ENCODE measurements at regions not wholly inside any gene's neighbourhood (a gene's known extent, or its start where the extent isn't known, plus 50 kb on each side); places are given as distances from the start of the nearest gene placed in this dataset.

- peaks cover 2% of the 10 kb centered on the region for H3K79me1 ChIP-seq (ENCODE audit: low read length)
- peak overlapping the region; percentile 28 for H3K27ac ChIP-seq (ENCODE audit: low read depth, low read length)
- no peak overlapping the region for H3K4ac ChIP-seq (ENCODE audit: low read depth, low read length)
- no peak overlapping the region for H4K12ac ChIP-seq (ENCODE audit: low read depth, low read length)
- peaks cover 0 to 4% of the 10 kb centered on the region in 2 experiments for H3K4me1 ChIP-seq (ENCODE audit: control insufficient read depth in 1 of 2, insufficient read depth in 2 of 2, low read length in 2 of 2)
- H2BK5ac ChIP-seq (ENCODE audit: low read depth, low read length, poor library complexity) = no peak overlapping the region
- no peak overlapping the region for H2AK5ac ChIP-seq (ENCODE audit: low read length)
- H3K23ac ChIP-seq (ENCODE audit: low read length) = no peak overlapping the region
- H3K9me3 ChIP-seq (ENCODE audit: insufficient read depth, low read depth, low read length) = peaks cover 2% of the 10 kb centered on the region
- H4K91ac ChIP-seq (ENCODE audit: low read depth, low read length) = no peak overlapping the region
- no peak overlapping the region for H3K14ac ChIP-seq (ENCODE audit: low read length)
- no peak overlapping the region for H3K9ac ChIP-seq (ENCODE audit: low read length)
- H3K18ac ChIP-seq (ENCODE audit: low read length) = no peak overlapping the region
- H2BK12ac ChIP-seq (ENCODE audit: low read length) = no peak overlapping the region
- H4K8ac ChIP-seq (ENCODE audit: low read depth, low read length) = no peak overlapping the region
- H3K27me3 ChIP-seq (ENCODE audit: insufficient read depth, low read length) = no peaks in the 10 kb centered on the region
- H2BK120ac ChIP-seq (ENCODE audit: insufficient read depth, low read length, poor library complexity) = no peak overlapping the region
- H3K4me3 ChIP-seq (ENCODE audit: low read depth, low read length) = no peak overlapping the region
- no peaks in the 10 kb centered on the region for H3K36me3 ChIP-seq (ENCODE audit: control insufficient read depth in 1 of 2, insufficient read depth in 2 of 2, low read length in 2 of 2)
- H3K79me2 ChIP-seq (ENCODE audit: control insufficient read depth, insufficient read depth, low read length, poor library complexity) = no peaks in the 10 kb centered on the region
- no peak overlapping the region for H2AFZ ChIP-seq (ENCODE audit: insufficient read depth, low read length, poor library complexity)
- WGBS (ENCODE audit: extremely low coverage, insufficient coverage, insufficient read length) = no CpG with 5 or more reads among the region's 1 CpG
- H3K4me2 ChIP-seq (ENCODE audit: low read length) = no peak overlapping the region
- peak in 1 of 2 donors; percentile 70 for DNase-seq
Observed at GRCh38 chr7:8322667-8323066, 60.7 kb upstream of the ICA1 start.

GRCh38 chr7:8325067-8325466 is 63.1 kb upstream of the ICA1 start:
- no CpG with 5 or more reads among the region's 1 CpG for whole genome bisulfite sequencing (ENCODE audit: extremely low coverage, insufficient coverage, insufficient read length)
- Histone ChIP-seq H3K9me3 (ENCODE audit: insufficient read depth, low read depth, low read length) (no peaks in the 10 kb centered on the region), H3K79me2 (ENCODE audit: control insufficient read depth, insufficient read depth, low read length, poor library complexity) (no peaks in the 10 kb centered on the region)

DNA sequence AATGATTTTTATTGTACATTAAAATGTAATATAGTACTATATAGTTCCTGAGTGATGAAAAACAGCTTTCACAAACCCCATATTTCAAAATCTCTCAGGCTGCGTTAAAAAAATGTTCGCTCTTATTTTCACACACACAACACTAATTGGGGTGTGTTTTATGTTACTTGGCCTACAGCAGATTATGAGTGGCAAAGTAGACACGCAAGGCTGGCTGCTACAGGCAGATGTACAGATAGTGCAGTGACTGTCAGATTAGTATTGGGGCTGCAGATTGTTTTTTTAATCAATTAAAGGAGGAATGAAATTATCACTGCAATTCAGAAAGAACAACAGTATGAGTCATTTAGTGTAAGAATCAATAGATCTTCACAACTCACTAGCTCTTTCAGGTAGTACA is 65.2 kb upstream of the ICA1 start:
- Histone ChIP-seq H3K4me3 (ENCODE audit: low read depth, low read length) (no peak overlapping the region), H4K12ac (ENCODE audit: low read depth, low read length) (no peak overlapping the region), H3K23ac (ENCODE audit: low read length) (no peak overlapping the region), H3K79me1 (ENCODE audit: low read length) (peaks cover 2% of the 10 kb centered on the region), H2BK12ac (ENCODE audit: low read length) (no peak overlapping the region), H2BK120ac (ENCODE audit: insufficient read depth, low read length, poor library complexity) (no peak overlapping the region), H3K27me3 (ENCODE audit: insufficient read depth, low read length) (no peaks in the 10 kb centered on the region), H3K36me3 (ENCODE audit: control insufficient read depth in 1 of 2, insufficient read depth in 2 of 2, low read length in 2 of 2) (no peaks in the 10 kb centered on the region), H3K9ac (ENCODE audit: low read length) (no peak overlapping the region), H4K8ac (ENCODE audit: low read depth, low read length) (no peak overlapping the region), H3K4me2 (ENCODE audit: low read length) (no peak overlapping the region), H2AFZ (ENCODE audit: insufficient read depth, low read length, poor library complexity) (no peak overlapping the region), H3K14ac (ENCODE audit: low read length) (no peak overlapping the region), H3K4ac (ENCODE audit: low read depth, low read length) (no peak overlapping the region), H2AK5ac (ENCODE audit: low read length) (no peak overlapping the region), H4K91ac (ENCODE audit: low read depth, low read length) (no peak overlapping the region), H3K27ac (ENCODE audit: low read depth, low read length) (no peak overlapping the region), H3K18ac (ENCODE audit: low read length) (no peak overlapping the region), H3K79me2 (ENCODE audit: control insufficient read depth, insufficient read depth, low read length, poor library complexity) (no peaks in the 10 kb centered on the region), H3K4me1 (ENCODE audit: control insufficient read depth in 1 of 2, insufficient read depth in 2 of 2, low read length in 2 of 2) (peaks cover 0 to 4% of the 10 kb centered on the region in 2 experiments), H3K9me3 (ENCODE audit: insufficient read depth, low read depth, low read length) (no peaks in the 10 kb centered on the region), H2BK5ac (ENCODE audit: low read depth, low read length, poor library complexity) (no peak overlapping the region)
- no peak for DNase-seq
- no CpG with 5 or more reads among the region's 3 CpGs for WGBS (ENCODE audit: extremely low coverage, insufficient coverage, insufficient read length)

More at GRCh38 chr7:8325067-8325466, 63.1 kb upstream of the ICA1 start:
- Histone ChIP-seq H3K4me2 (ENCODE audit: low read length) (no peak overlapping the region), H2AK5ac (ENCODE audit: low read length) (no peak overlapping the region), H4K91ac (ENCODE audit: low read depth, low read length) (no peak overlapping the region), H3K4me1 (ENCODE audit: control insufficient read depth in 1 of 2, insufficient read depth in 2 of 2, low read length in 2 of 2) (peaks cover 0 to 4% of the 10 kb centered on the region in 2 experiments), H3K14ac (ENCODE audit: low read length) (no peak overlapping the region), H3K4ac (ENCODE audit: low read depth, low read length) (no peak overlapping the region), H4K12ac (ENCODE audit: low read depth, low read length) (no peak overlapping the region), H3K9ac (ENCODE audit: low read length) (no peak overlapping the region), H3K23ac (ENCODE audit: low read length) (no peak overlapping the region), H4K8ac (ENCODE audit: low read depth, low read length) (no peak overlapping the region), H3K27ac (ENCODE audit: low read depth, low read length) (no peak overlapping the region), H3K79me1 (ENCODE audit: low read length) (peaks cover 2% of the 10 kb centered on the region), H3K27me3 (ENCODE audit: insufficient read depth, low read length) (no peaks in the 10 kb centered on the region), H2AFZ (ENCODE audit: insufficient read depth, low read length, poor library complexity) (no peak overlapping the region), H2BK5ac (ENCODE audit: low read depth, low read length, poor library complexity) (no peak overlapping the region), H3K18ac (ENCODE audit: low read length) (no peak overlapping the region), H3K4me3 (ENCODE audit: low read depth, low read length) (no peak overlapping the region), H3K36me3 (ENCODE audit: control insufficient read depth in 1 of 2, insufficient read depth in 2 of 2, low read length in 2 of 2) (no peaks in the 10 kb centered on the region), H2BK12ac (ENCODE audit: low read length) (no peak overlapping the region), H2BK120ac (ENCODE audit: insufficient read depth, low read length, poor library complexity) (no peak overlapping the region)
- peak in 1 of 2 donors; percentile 55 for DNase-seq

DNA sequence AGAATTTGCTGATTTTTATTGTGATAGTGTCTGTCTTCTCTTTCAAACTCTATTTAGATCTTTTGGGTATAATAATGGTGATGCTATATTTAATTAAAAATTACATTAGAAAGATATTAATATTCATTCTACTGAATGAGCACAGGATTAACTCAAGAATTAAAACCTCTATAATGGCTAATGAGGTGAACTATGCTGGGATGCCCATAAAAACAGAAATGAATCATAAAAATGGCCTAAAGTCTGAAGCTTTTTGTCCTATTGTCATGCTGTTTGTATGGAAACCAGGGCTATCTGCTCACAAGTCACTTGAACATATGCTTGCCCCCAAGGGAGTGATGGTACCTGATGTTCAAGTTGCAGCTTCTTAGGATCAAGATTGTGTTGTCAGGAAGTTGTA is 76.2 kb upstream of the ICA1 start:
- no peaks in the 10 kb centered on the region for H3K79me1 ChIP-seq (ENCODE audit: low read length)
- H4K91ac ChIP-seq (ENCODE audit: low read depth, low read length) = no peak overlapping the region
- no peak overlapping the region for H2BK12ac ChIP-seq (ENCODE audit: low read length)
- no peak overlapping the region for H3K4me2 ChIP-seq (ENCODE audit: low read length)
- H3K9me3 ChIP-seq (ENCODE audit: insufficient read depth, low read depth, low read length) = no peaks in the 10 kb centered on the region
- no peak overlapping the region for H3K9ac ChIP-seq (ENCODE audit: low read length)
- no peak overlapping the region for H3K4ac ChIP-seq (ENCODE audit: low read depth, low read length)
- H3K27me3 ChIP-seq (ENCODE audit: insufficient read depth, low read length) = no peaks in the 10 kb centered on the region
- H3K4me3 ChIP-seq (ENCODE audit: low read depth, low read length) = no peak overlapping the region
- no peak overlapping the region for H2AFZ ChIP-seq (ENCODE audit: insufficient read depth, low read length, poor library complexity)
- no peak overlapping the region for H4K8ac ChIP-seq (ENCODE audit: low read depth, low read length)
- no peak overlapping the region for H4K12ac ChIP-seq (ENCODE audit: low read depth, low read length)
- H3K4me1 ChIP-seq (ENCODE audit: control insufficient read depth in 1 of 2, insufficient read depth in 2 of 2, low read length in 2 of 2) = no peaks in the 10 kb centered on the region
- no peak overlapping the region for H3K14ac ChIP-seq (ENCODE audit: low read length)
- no peak overlapping the region for H2BK120ac ChIP-seq (ENCODE audit: insufficient read depth, low read length, poor library complexity)
- no peaks in the 10 kb centered on the region for H3K36me3 ChIP-seq (ENCODE audit: control insufficient read depth in 1 of 2, insufficient read depth in 2 of 2, low read length in 2 of 2)
- no peak for DNase-seq
- H2BK5ac ChIP-seq (ENCODE audit: low read depth, low read length, poor library complexity) = no peak overlapping the region
- no peak overlapping the region for H3K27ac ChIP-seq (ENCODE audit: low read depth, low read length)
- no peak overlapping the region for H3K23ac ChIP-seq (ENCODE audit: low read length)
- no peak overlapping the region for H3K18ac ChIP-seq (ENCODE audit: low read length)
- H2AK5ac ChIP-seq (ENCODE audit: low read length) = no peak overlapping the region
- no peaks in the 10 kb centered on the region for H3K79me2 ChIP-seq (ENCODE audit: control insufficient read depth, insufficient read depth, low read length, poor library complexity)
